HepG2 (cell line): ENCODE measurements at regions not wholly inside any gene's neighbourhood (a gene's known extent, or its start where the extent isn't known, plus 50 kb on each side); places are given as distances from the start of the nearest gene placed in this dataset.
A peak's percentile ranks its signal among the peaks of the same experiment; 100 is the strongest.

Experiments
- DMTF1 ChIP-seq: sonication (generic); formaldehyde crosslinking; IDR thresholded peaks from 2 replicates; pipeline ENCODE4 v1.4.0; 2020; ENCODE audit warnings: mild to moderate bottlenecking, missing genetic modification reagents
- E2F1 ChIP-seq: sonication (generic); formaldehyde crosslinking; IDR thresholded peaks from 2 replicates; pipeline ENCODE4 v1.5.0; 2020; ENCODE audit warnings: missing genetic modification reagents
- MTA3 ChIP-seq: sonication (generic); formaldehyde crosslinking; IDR thresholded peaks from 2 replicates; pipeline ENCODE4 v1.4.0; 2020; ENCODE audit warnings: missing genetic modification reagents
- SMAD9 ChIP-seq: sonication (generic); formaldehyde crosslinking; IDR thresholded peaks from 2 replicates; pipeline ENCODE4 v1.5.1; 2020; ENCODE audit warnings: mild to moderate bottlenecking, missing genetic modification reagents
- ZBTB33 ChIP-seq: sonication (generic); formaldehyde crosslinking; IDR thresholded peaks from 2 replicates; pipeline ENCODE4 v1.4.0; 2020; ENCODE audit warnings: missing genetic modification reagents
- ZGPAT ChIP-seq: IDR thresholded peaks from 2 replicates; pipeline ENCODE4 v1.6.1; 2016; ENCODE audit warnings: mild to moderate bottlenecking
- ZNF337 ChIP-seq: sonication (generic); formaldehyde crosslinking; IDR thresholded peaks from 2 replicates; pipeline ENCODE4 v1.5.1; 2020; ENCODE audit warnings: missing genetic modification reagents, low read depth, mild to moderate bottlenecking, borderline replicate concordance
- ZNF484 ChIP-seq: sonication (generic); formaldehyde crosslinking; IDR thresholded peaks from 2 replicates; pipeline ENCODE4 v1.5.1; 2020; ENCODE audit warnings: mild to moderate bottlenecking, low read depth, missing genetic modification reagents, borderline replicate concordance
- ZNF652 ChIP-seq: IDR thresholded peaks from 2 replicates; pipeline ENCODE4 v1.6.1; 2016; ENCODE audit warnings: low read depth, borderline replicate concordance
- ZNF687 ChIP-seq: sonication (generic); formaldehyde crosslinking; IDR thresholded peaks from 2 replicates; pipeline ENCODE4 v1.5.1; 2020; ENCODE audit warnings: mild to moderate bottlenecking, missing genetic modification reagents, moderate library complexity
- ZNF720 ChIP-seq: sonication (generic); formaldehyde crosslinking; IDR thresholded peaks from 2 replicates; pipeline ENCODE4 v1.4.0; 2020; ENCODE audit warnings: missing genetic modification reagents
- ZNF788 ChIP-seq: sonication (generic); formaldehyde crosslinking; IDR thresholded peaks from 2 replicates; pipeline ENCODE4 v1.5.0; 2020; ENCODE audit warnings: mild to moderate bottlenecking, missing genetic modification reagents, borderline replicate concordance
- TF ChIP-seq, protein P1 (sequence below): sonication (generic); formaldehyde crosslinking; IDR thresholded peaks from 2 replicates; pipeline ENCODE4 v1.8.1; 2023; ENCODE audit warnings: missing genetic modification reagents, mild to moderate bottlenecking, borderline replicate concordance
- TF ChIP-seq, protein P2 (sequence below): fragments of 450-650 bp; IDR thresholded peaks from 2 replicates; pipeline ENCODE4 v1.6.1; 2017; ENCODE audit warnings: mild to moderate bottlenecking

DNA sequence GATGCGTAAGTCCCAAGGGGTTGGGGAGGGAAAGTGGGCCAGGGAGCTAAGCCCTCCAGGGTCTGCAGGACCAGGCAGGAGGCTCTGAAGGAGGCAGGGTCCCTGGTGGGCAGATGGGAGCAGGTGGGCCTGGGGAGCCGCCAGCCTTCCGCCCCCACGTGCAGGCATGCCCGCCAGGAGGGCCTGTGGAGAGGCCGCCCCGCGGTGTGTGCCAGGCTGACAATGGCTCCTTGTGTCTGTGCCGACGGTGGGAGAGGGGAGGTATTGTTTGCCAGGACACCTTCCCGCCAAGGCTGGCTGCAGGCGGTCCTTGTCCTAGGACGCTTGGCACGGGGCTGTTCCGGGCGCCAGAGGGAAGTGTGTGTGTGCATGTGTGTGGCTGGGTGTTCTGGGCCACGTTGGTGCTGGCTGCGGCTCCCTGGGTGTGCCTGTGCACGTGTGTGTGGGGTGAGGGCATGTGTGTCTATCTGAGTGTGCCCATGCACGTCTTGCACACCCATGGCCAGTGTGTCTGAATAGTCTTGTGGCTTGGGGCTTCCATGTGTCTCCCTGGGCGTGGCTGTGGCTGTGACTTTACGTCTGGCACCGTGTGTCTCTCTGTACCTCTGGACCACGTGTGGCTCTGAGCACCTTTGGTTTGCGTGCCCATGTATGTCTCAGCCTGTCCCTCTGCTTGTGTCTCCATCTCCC, 153.0 kb downstream of the CEBPB start (continued):
- TF ChIP-seq, protein P1, sequence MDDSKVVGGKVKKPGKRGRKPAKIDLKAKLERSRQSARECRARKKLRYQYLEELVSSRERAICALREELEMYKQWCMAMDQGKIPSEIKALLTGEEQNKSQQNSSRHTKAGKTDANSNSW (CRISPR knock-in tag), result no peak
- TF ChIP-seq E2F1, result no peak
- no peak for TF ChIP-seq ZGPAT (CRISPR knock-in tag)
- no peak for TF ChIP-seq ZNF652 (CRISPR knock-in tag)
- no peak for TF ChIP-seq ZNF720 (CRISPR knock-in tag)
- TF ChIP-seq SMAD9 (CRISPR knock-in tag), result no peak
- no peak for TF ChIP-seq MTA3
- TF ChIP-seq ZNF337 (CRISPR knock-in tag), result no peak
- TF ChIP-seq ZBTB33 (CRISPR knock-in tag), result peak; percentile 96
- TF ChIP-seq DMTF1 (CRISPR knock-in tag), result no peak
- TF ChIP-seq ZNF484, result 0 out of 2 replicates have a peak, but pooled peaks have one; percentile 36
- TF ChIP-seq ZNF687 (CRISPR knock-in tag), result peak; percentile 81
- TF ChIP-seq, protein P2, sequence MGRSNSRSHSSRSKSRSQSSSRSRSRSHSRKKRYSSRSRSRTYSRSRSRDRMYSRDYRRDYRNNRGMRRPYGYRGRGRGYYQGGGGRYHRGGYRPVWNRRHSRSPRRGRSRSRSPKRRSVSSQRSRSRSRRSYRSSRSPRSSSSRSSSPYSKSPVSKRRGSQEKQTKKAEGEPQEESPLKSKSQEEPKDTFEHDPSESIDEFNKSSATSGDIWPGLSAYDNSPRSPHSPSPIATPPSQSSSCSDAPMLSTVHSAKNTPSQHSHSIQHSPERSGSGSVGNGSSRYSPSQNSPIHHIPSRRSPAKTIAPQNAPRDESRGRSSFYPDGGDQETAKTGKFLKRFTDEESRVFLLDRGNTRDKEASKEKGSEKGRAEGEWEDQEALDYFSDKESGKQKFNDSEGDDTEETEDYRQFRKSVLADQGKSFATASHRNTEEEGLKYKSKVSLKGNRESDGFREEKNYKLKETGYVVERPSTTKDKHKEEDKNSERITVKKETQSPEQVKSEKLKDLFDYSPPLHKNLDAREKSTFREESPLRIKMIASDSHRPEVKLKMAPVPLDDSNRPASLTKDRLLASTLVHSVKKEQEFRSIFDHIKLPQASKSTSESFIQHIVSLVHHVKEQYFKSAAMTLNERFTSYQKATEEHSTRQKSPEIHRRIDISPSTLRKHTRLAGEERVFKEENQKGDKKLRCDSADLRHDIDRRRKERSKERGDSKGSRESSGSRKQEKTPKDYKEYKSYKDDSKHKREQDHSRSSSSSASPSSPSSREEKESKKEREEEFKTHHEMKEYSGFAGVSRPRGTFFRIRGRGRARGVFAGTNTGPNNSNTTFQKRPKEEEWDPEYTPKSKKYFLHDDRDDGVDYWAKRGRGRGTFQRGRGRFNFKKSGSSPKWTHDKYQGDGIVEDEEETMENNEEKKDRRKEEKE, result no peak
- peak; percentile 46 for TF ChIP-seq ZNF788 (CRISPR knock-in tag)
